HG03196 (cell line): ENCODE measurements at regions not wholly inside any gene's neighbourhood (a gene's known extent, or its start where the extent isn't known, plus 50 kb on each side); places are given as distances from the start of the nearest gene placed in this dataset.

ENCODE experiments used
- ATAC-seq: cut with Tn5 transposase; IDR thresholded peaks from one replicate; pipeline ENCODE4 v1.9.1; 2021; ENCODE audit not compliant: unreplicated experiment

DNA sequence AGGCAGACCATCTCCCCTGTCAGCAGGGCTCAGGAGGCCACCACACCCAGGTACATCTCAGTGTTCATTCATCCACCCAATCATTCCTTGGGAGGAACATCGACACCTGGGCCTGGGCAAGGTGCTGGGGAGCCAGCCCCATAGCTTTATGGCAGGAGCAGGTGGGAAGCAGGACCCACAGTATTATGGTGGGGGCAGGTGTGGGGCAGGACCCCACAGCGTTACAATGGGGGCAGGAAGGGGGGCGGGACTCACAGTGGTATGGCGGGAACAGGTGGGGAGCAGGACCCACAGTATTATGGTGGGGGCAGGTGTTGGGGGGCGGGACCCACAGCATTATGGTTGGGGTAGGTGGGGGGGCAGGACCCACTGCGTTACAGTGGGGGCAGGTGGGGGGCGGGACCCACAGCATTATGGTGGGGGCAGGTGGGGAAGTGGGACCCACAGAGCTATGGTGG lies 128.9 kb upstream of the HS6ST1 start:
- ATAC-seq: no peak

DNA sequence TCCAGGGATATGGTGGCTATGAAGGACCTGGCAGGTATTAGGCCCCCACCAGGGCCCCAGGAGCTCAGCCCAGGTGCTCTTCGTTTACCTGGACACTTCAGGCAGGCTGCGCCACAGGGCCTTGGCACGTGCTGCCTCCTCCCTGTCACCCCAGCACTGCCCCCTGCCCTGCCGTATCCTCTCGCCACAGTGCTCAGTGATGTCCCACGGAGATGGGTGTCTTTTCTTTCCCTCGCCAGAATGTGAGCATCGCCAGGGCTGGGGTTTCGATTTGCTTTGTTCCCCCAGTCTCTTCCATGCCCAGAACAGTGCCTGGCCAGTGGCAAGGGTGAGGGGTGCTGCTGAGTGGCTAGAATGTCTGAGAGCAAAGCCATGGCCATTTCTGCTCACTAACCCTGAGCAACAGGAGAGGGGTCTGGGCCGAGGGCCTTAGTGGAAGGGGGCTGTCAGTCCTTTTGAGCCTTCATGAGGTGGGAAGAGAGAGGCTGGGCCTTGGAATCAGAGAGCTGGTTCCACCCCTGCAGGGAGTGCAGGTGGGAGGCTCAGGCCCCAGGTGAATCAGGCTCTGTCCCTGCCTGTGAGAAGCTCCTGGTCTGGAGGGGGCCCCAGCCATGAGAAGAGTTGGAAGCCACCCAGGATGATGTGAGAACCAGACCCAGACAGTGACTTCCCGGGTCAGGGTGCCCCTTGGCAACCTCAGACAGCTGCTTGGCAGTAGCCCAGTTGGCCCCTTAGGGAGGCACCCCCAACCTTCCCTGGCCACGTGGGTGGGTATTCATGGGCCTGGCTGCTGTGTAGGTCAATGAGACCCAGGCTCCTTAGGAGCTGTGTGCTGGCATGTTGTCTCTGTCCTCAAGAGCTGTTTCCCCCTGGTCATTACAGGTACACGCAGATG lies 129.9 kb upstream of the HS6ST1 start:
- no peak for ATAC-seq

DNA sequence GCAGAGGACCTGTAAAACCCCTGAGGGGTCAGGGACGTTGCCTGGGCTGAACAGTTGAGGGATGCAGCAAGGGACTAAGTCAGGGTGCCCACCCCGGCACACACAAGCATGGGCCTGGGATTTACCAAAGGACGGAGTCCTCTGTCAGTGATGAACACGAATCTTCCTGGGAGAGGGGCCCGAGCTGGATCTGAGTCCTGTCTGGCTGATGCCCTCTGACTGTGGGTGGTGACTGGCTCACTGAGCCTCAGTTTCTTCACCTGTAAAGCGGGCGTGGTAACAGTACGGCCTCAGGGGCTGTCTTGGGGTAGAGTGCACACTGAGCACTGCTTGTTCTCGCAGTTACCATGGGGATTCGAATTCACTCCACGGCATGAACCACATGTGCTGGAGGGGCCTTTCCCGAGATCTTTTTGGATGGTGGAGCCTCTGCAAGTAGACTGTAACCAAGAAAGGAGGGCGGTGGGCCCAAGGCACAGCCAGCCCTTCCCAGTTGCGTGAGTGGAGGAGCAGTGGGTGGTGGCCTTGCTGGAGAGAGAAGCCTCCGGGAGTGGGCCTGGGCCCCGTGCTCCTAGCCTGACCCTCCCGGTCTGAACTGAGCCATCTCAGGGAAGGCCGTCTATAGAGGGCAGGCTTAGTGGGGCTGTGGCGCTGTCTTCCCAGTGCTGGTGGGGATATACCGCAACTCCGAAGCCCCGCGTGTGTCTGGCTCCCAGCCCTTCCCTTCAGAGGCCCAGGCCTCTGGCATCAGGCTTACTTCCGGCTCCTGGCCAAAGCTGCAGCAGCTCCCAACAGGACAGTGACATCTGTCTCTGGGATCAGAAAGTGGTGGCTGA lies 130.8 kb upstream of the HS6ST1 start:
- ATAC-seq: no peak

DNA sequence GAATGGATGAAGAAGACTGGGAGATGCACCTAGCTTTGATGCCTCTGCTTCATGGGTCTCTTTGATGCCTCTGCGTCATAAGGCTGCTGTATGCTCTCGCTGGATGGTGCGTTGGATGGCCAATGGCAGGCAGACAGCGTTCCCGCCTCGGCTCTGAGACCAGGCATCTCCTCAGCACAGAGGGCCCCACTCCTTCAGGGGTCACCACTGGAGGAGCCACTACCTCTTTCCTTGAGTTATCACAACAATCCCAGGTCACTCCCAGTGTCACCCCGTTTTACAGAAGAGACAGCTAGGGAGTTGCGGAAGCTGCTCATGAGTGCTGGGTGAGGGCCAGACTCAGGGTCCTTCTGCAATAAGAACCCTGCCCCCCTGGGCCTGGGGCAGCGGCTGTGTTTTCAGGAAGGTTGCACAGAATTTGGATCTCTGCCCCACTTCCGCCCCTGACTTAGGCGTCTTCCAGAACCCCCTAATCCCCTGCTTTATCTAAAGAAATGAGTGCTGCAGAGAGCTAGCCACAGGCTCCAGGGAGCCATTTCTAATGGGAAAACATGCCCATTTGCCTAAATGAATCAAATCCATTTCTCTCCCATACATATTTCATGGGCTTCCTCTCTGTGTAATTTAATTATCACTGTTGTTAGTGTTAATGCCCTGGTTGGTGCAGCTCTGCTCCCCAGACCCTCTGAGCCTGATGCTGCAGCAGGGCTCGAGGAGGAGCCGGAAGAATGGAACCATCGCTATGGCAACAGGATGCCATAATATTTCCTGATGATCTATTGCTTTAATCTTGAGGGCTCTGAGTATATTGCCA lies 131.8 kb upstream of the HS6ST1 start:
- ATAC-seq: no peak

DNA sequence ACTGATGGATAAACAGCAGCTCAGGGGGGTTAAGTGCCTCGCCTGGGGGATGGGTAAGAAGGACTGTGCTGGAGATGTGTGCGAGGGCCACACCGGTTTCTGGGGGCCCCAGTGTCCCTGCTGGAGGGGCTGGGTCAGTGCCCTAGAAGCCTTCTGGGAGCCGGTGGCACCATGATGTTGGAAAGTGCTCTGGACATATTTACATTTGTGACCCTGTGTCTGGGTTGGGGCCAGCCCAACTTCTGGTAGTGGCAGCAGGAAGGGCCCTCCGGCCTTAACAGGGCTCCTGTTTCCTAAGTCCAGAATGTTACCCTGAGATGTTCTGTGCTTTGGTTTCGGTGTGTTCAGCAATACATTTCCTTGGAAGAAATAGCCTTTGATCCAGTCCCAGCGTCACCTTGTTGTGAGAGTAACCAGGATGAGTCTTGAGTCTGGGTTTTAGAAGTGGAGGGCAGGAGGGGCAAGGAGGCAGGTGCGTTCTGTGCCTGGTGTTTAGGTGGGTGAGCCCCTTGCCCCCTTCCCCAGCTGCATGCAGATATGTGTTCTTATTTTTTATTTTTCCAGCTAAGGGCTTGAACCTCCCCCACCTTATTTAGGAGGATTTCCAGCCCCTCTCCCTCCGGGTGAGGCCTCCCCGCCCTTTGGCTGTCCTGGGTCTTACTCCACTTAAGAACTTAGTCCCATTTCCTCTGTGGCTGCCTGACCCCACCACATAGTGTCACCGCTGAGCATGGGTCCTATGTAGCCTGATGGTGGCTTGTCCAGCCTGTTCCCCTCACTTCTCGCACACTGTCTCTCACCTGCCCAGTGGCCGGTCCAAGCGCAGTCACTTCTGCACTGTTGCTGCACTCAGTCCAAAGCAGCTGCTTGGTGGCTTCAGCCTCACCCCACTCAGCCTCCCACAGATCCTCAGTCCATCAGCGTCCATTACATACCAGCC lies 132.7 kb upstream of the HS6ST1 start:
- ATAC-seq: no peak

DNA sequence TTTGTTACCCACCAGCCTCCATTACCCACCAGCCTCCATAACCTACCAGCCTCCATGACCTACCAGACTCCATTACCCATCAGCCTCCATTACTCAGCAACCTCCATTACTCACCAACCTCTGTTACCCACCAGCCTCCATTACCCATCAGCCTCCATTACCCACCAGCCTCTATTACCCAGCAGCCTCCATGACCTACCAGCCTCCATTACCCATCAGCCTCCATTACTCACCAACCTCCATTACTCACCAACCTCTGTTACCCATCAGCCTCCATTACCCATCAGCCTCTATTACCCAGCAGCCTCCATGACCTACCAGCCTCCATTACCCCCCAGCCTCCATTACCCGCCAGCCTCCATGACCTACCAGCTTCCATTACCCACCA lies 133.3 kb upstream of the HS6ST1 start:
- no peak for ATAC-seq

DNA sequence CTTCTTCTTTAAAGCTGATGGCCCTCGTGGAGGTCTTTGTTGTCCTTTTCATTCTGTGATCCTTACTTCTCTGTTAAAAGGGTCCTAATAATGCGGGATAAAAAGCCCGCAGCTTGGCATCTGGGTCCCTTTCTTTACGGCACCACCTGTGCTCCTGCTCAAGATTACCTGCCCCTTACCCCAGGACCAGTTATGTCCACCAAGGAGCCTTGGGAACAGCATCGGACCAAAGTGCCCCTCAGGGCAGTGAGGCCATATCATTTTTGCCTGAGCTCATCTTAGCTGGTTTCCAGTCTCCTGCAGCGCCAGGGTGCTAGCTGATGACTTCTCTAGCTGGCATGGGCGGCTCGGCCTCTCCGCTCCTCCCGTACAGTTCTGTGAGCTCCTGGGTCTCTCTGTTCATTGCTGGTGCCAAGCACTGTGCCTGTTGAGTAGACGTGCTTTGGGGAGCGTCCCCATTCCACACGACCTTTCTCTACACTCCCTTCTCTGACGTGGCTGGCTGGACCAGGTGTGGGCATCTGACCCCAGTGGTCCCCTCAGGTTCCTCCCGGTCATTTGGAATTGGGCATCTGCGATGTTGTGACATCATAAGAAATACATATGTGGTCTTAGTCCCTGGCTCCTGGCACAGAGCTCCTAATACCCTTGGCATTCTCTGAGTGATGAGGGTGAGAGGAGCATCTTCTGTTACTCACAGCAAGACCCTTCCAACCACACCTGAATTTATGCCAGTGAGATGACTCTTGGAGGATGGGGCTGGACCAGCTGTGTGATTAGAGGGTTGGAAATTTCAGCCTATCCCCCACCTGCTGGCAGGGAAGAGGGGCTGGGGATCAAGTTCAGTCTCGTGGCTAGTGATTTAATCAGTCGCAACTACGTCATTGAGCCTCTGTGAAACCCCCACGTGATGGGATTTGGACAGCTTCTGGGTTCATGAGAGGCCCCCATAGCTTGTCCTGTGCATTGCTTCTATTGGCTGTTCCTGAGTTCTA lies 134.2 kb upstream of the HS6ST1 start:
- no peak for ATAC-seq

DNA sequence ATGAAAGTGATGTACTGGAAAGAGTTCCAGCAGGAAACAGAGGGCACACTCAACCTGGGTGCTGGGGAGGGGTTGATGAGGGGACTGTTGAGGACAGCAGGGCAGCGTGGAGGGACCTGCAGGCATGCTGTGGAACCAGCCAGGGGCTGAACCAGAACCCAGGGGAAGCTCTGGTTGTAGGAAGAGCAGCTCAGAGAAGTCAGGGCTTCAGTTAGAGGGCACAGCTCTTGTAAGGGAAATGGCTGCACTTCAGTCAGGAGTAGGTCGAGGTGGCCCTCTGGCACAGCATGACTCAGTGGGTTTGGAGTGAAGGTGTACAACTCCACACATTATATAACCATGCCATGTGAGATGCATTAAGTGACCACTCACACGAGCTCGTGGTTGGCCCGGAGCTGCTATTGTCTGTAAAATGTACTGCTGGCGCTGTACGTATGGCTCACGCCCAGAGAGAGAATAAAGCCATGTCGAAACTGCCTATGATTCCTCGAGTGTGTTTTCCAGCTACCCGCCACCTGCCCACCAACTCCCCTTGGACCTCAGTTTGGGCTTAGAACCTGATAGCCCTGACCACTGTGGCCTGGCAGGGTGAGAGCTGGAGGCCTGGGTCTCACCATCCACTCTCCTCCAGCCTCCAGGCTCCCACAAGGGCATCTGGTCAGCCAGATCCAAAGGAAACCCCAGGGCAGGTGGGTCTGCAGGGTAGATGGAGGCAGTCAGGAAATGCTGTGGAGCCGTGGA lies 136.5 kb upstream of the HS6ST1 start:
- no peak for ATAC-seq

DNA sequence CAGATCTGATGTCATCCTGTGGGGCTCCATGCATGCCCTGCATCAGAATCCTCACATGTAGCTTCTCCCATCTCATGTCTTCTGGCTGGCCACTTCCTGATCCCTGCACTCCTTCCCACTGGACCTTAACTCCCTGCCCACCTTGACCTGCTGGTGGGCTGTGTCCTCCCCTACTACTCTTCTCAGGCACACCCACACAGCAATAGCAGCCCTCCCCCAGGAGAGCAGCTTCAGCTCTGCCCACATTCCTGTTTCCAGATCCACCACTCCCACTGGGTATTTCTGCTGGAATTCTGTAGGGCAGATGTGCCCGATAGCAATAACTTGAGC lies 137.0 kb upstream of the HS6ST1 start:
- no peak for ATAC-seq

DNA sequence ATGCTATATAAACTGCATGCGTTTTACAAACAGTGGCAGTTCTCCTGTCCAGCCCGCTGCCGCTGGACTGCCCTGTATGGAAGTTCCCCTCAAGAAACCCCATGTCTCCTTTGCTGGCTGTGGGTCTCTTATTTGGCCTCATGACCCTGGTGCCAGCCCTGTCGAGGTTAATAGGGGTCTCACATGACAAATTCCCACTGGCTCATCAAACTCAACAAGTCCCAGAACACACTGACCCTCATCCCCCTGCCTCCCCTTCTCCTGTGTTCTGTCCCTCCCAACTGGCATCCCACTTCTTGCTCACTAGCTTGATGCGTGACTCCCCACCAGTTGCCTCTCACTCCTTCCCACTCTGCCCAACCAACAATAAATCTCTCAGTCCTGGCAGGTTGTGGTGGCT lies 137.6 kb upstream of the HS6ST1 start:
- ATAC-seq: no peak

DNA sequence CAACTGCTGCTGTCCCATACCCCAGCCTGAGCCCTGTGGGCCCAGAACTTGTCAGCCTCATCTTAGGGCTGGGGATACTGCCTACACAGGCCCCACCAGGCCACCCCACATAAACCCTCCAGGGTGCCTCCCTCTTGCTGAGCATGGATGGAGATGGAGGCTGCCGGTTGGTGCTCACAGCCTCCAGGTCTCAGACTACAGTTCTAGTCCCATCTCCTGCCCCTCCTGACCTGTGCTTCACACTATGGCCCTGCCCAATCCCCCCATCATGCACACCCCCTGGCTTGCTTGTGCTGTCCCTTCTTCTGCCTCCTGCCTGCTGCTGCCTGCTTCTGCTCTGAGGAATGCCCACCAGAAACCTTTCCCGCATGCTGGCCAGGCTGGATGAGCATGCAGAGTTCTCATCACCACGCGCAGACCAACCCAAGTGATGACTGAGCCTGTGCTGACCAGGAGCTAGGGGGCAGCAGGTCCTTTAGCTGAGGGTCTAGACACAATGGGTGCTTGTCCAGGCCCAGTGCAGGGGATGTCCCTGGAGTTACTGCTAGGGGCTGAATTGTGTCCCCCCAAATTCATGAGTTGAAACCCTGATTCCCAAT lies 138.4 kb upstream of the HS6ST1 start:
- ATAC-seq: no peak

DNA sequence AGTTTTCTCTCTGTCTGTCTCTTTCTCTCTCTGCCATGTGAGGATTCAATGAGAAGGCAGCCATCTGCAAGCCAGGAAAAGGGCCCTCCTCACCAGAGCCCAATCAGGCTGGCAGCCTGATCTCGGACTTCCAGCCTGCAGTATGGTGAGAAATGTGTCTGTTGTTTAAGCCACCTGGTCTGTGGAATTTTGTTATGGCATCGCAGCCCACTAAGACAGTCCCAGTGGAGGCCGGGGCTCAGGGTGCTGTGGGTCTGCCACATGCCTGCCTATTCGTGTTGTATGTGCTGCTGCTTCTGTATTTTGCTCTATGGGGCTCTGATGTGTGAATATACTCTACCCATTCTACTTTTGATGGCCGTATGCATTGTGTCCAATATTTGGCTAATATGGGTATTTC lies 139.0 kb upstream of the HS6ST1 start:
- no peak for ATAC-seq

DNA sequence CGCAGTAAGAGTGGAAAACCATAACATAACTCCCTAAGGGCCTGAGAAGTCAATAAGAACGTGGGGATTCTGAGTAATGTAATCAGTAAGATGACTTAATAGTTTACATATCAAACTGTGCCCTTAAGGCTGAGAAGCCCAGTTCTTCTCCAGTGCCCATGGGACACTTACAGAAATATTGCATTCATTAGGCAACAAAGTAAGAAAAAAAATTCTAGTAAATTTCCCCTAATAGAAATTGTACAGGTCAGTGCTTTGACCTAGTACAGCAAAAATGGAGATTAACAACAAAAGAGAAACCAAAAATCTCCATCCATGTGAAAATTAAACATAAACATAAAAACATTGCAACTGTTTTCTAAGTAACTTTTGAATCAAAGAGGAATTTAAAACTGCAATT lies 139.8 kb upstream of the HS6ST1 start:
- ATAC-seq: no peak

DNA sequence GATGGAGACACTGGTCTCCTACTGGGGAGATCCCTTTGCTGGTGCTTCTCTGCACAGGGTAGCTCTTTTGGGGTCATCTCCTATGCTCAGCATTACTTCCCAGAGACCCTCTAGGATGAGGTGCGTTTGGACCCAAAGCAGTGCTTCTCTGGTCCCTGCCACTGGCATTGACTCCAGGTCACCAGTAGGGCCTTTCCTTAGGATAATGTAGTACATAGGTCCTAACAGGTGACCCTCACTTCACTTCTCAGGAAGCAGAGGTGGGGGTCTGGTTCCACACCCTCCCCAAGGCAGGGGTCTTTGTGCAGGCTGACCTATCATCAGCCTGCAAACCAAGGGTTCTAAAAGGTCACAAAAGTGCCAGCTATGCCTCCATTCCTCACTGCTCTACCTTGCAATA lies 145.8 kb upstream of the HS6ST1 start:
- ATAC-seq: no peak

DNA sequence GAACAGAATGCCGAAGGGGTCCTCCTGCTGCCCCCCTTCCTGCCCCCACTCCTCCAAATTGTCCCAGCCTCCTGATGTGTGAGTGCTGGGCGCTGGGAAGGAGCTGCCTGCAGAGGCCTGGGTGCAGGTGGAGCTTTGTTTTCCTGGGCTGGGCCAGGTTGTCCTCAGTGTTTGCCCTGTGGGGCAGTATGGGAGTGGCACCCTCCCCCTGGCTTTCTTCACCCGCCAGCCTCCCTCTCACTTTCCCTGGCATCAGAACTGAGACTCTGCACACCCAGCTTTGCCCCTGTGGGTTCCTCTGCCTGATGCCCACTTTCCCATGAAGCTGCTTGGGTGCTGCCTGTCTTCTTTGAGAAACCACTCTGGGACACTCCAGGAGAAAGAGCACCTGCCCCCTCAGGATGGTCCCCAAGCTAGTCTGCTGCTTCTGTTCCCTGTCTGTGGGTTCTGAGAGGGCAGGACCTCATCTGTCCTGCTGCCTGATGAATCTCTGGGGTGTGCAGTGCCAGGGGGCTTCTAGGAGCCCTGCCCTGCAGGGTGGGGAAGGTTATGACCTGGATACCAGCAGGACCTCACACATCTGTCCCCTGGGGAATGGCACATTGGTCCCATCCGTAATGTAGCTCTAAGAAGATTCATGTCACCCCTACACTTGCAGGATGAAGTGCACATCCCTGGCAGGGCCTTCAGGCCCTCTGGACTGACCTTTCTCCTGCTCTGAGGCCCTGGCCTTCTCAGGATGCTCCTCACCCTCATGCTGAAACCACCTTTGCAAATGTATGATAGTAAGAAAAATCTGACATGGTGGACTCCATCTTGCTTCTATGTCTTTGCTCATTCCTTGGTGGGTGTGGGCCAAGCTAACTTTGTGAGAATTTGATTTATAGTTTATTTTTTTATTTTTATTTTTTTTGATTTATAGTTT lies 146.8 kb upstream of the HS6ST1 start:
- ATAC-seq: no peak

DNA sequence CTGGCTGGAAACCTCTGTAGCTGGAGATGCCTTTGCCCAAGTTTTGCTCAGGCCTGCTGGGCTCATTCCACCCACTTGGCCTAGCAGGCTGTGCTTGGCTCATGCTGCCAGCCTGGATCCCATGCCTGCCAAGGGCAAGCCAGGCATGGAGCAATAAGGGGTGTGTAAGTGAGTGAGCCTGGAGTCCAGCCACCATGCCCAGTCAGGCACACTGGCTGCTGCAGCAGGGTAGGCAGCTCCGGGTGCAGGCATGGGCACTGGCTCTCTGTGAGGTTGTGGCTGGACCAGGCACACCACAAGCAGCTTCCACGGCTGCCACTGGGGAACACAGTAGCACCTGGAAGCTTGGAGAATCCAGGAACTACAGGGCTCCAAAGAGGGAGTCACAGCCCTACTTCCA lies 147.7 kb upstream of the HS6ST1 start:
- no peak for ATAC-seq

DNA sequence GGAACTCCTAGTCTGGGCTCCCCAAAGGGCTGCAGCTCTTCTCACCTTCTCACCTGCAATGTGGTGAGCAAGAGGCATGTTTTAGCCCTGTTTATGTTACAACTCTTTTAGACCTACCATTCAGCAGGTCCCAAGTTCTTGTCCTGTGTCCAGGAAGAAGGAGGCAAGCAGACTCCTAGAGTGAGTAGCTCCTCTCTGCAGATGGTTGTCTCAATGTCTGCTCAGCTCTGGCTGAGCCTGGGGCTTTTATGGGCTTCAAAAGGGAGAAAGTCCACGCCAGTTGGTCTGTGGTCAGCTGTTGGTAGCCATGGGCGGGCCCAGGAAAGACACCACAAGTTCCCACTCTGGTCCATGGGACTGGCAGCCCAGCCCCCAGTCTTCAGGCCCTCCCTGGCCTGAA lies 148.1 kb upstream of the HS6ST1 start:
- ATAC-seq: no peak
